ENCODE measurements at regions not wholly inside any gene's neighbourhood (a gene's known extent, or its start where the extent isn't known, plus 50 kb on each side); places are given as distances from the start of the nearest gene placed in this dataset.

DNA sequence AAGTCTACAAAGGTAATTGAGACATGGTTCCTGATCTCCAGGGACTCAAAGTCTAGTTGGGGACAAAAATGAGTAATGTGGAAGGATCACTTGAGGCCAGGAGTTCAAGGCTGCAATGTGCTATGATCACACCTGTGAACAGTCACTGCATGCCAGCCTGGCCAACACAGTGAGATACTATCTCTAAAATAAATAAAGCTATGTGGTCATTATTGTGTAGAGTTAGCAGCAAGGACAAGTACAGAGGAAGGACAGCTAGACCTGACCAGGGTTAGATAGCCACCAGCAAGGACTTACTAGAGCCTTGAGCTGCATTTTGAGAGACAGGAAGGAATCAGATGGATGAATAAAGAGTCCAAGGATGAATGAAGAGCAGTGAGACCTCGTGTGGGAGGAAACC, 166.5 kb downstream of the MINAR1 start:
- DNase-seq, result no peak
- TF ChIP-seq CTCF (IDR thresholded peaks at IDR 0.05; ENCODE audit: low read depth, low read length), result no peak
- Histone ChIP-seq H3K36me3 (no peaks in the 10 kb centered on the region), H3K27ac (no peak overlapping the region), H3K9me3 (ENCODE audit: severe bottlenecking) (no peaks in the 10 kb centered on the region), H3K4me3 (ENCODE audit: low read depth, low read length) (no peak overlapping the region), H3K27me3 (ENCODE audit: insufficient read depth, low read depth, severe bottlenecking) (no peaks in the 10 kb centered on the region)

DNA sequence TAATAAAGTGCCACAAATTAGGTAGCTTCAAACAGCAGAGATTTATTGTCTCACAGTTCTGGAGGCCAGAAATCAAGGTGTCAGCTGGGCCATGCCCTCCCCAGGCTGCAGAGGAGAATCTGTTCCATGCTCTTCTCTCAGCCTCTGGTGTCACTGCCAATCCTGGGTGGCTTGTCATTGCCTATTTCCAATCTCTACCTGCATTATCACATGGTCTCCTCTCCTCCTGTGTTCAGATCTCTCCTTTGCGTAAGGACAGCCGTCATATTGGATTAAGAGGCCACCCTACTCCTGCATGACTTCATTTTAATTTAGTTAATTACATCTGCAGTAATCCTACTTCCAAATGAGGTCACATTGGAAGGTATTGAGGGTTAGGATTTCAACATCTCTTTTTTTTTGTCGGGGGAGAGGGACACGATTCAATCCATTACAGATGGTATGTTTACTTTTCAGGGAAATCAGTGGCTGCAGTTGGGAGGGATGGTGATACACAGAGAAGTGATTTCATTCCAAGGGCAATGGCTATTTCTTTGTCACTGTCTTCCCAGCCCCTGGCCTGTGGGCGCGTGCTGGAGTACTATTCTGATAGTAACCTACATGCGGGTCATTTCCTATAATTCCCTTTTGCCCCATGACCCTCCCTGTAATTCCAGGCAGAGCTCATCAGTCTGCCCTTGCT, 169.4 kb downstream of the MINAR1 start:
- H3K9me3 ChIP-seq (ENCODE audit: severe bottlenecking), result no peaks in the 10 kb centered on the region
- H3K36me3 ChIP-seq, result no peaks in the 10 kb centered on the region
- no peaks in the 10 kb centered on the region for H3K27me3 ChIP-seq (ENCODE audit: insufficient read depth, low read depth, severe bottlenecking)
- DNase-seq, result peak; percentile 56
- peak overlapping the region; percentile 57 for H3K27ac ChIP-seq
- TF ChIP-seq CTCF (IDR thresholded peaks at IDR 0.05; ENCODE audit: low read depth, low read length), result no peak
- no peak overlapping the region for H3K4me3 ChIP-seq (ENCODE audit: low read depth, low read length)

DNA sequence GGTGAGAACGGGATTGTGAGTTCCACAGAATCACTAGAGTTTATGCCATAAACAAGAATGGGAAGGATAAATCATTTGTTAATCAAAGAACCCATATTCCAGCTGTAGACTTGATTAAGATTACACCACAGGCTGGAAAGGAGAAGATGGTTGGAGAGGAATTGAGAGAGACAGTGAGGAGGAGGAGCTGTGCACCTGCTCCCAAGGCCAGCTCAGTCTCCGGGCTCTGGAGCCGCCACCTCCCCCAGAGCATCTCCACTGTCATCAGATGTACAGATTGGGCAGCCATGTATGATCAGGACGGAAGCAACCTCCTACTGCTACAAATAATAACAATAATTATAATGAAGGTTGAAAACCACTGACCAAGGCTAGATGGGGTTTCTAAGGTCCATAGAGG, 170.0 kb downstream of the MINAR1 start:
- DNase-seq, result no peak
- Histone ChIP-seq H3K4me3 (ENCODE audit: low read depth, low read length) (no peak overlapping the region), H3K27ac (peak overlapping the region; percentile 57), H3K36me3 (no peaks in the 10 kb centered on the region), H3K9me3 (ENCODE audit: severe bottlenecking) (no peaks in the 10 kb centered on the region), H3K27me3 (ENCODE audit: insufficient read depth, low read depth, severe bottlenecking) (no peaks in the 10 kb centered on the region)
- TF ChIP-seq CTCF (IDR thresholded peaks at IDR 0.05; ENCODE audit: low read depth, low read length), result no peak

DNA sequence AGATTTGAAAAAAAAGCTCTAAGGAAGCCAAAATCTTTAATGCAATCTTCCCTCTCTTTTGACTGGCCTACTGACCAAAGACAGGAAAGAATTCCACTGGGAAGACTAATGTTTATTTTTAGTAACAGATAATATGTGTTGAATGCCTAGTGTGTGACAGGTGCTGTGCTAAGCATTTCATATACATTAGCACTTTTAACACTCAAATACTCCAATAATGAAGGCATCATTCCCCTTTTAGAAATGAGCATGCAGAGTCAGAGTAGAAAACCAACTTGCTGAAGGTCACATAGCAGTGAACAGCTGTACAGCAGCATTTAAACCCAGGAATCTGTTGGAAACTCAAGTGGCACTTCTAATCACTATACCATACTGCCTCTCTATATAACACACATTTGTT, 170.6 kb downstream of the MINAR1 start:
- Histone ChIP-seq H3K27me3 (ENCODE audit: insufficient read depth, low read depth, severe bottlenecking) (no peaks in the 10 kb centered on the region), H3K4me3 (ENCODE audit: low read depth, low read length) (no peak overlapping the region), H3K36me3 (no peaks in the 10 kb centered on the region), H3K27ac (no peak overlapping the region), H3K9me3 (ENCODE audit: severe bottlenecking) (no peaks in the 10 kb centered on the region)
- DNase-seq, result no peak
- TF ChIP-seq CTCF (IDR thresholded peaks at IDR 0.05; ENCODE audit: low read depth, low read length), result no peak

DNA sequence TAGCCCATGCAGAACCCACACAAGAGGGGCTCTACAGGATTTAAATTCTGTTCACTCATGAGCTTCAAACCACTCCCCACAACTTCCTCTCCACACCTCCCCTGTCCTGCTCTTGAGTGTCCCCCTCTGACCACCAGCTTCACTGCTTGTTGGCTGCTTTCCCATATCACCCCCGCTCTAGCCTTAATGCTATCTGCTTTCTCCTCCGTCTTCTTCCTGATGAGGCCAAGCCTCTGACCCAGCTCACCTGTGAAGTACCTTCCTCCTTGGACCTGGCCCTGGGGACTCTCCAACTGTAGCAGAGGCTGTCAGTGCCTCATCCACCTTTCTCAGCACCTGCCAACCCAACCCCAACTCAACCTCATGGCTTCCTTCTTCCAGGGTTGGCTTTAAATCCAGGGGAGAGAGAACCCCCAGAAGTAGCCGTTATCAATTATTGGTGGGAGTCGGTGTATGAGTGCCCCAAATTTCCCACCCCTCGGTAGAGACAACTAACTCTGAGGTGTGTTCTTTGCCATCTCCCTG, 174.8 kb downstream of the MINAR1 start:
- Histone ChIP-seq H3K4me3 (ENCODE audit: low read depth, low read length) (no peak overlapping the region), H3K9me3 (ENCODE audit: severe bottlenecking) (no peaks in the 10 kb centered on the region), H3K27ac (no peak overlapping the region), H3K36me3 (no peaks in the 10 kb centered on the region), H3K27me3 (ENCODE audit: insufficient read depth, low read depth, severe bottlenecking) (no peaks in the 10 kb centered on the region)
- no peak for DNase-seq
- TF ChIP-seq CTCF (IDR thresholded peaks at IDR 0.05; ENCODE audit: low read depth, low read length), result no peak

All from WERI-Rb-1 (cell line).